IMR-90 (cell line): ENCODE measurements at regions not wholly inside any gene's neighbourhood (a gene's known extent, or its start where the extent isn't known, plus 50 kb on each side); places are given as distances from the start of the nearest gene placed in this dataset.

Experiments used
- ATAC-seq: fragments of 200-7000 bp; cut with Tn5 transposase; 2 replicates; pipeline ENCODE4 v1.9.1; 2020; ENCODE audit warnings: low read depth, mild to moderate bottlenecking, moderate library complexity
- BruUV-seq: library from RNA; stranded (reverse); fragments of 400-500 nt; replicated peaks from 2 replicates; lab custom pipeline; 2021; lab: Mats Ljungman, UMichigan
- CTCF ChIA-PET: fragments of 300-600 bp; formaldehyde crosslinking; extraction: SDS; loops from one replicate; lab custom pipeline; 2021; ENCODE audit warnings: antibody characterized with exemption; lab: Yijun Ruan, JAX
- POLR2A ChIA-PET: fragments of 300-600 bp; sonication (Branson Sonifier 250); formaldehyde crosslinking; loops from one replicate; lab custom pipeline; 2022; ENCODE audit warnings: antibody characterized with exemption; ENCODE audit not compliant: unreplicated experiment; lab: Charles Lee
- DNase-seq: peaks from one replicate; pipeline ENCODE4 v3.0.0; 2013
- H2AFZ ChIP-seq: replicated peaks from 2 replicates; pipeline ENCODE3; 2013; ENCODE audit warnings: low read length, mild to moderate bottlenecking; ENCODE audit not compliant: poor library complexity
- H2AK5ac ChIP-seq: 2 replicates; pipeline ENCODE4 v1.6.1; 2013; ENCODE audit warnings: low read depth, low read length, inconsistent platforms
- H2AK9ac ChIP-seq: replicated peaks from 2 replicates; pipeline ENCODE3; 2013; ENCODE audit warnings: mild to moderate bottlenecking, low read depth, low read length, moderate library complexity; ENCODE audit not compliant: poor library complexity
- H2BK120ac ChIP-seq: 2 replicates; pipeline ENCODE4 v1.6.1; 2013; ENCODE audit warnings: low read depth, low read length, inconsistent platforms
- H2BK15ac ChIP-seq: 3 replicates; pipeline ENCODE4 v1.6.1; 2013; ENCODE audit warnings: low read depth, low read length, inconsistent platforms
- H2BK20ac ChIP-seq: 2 replicates; pipeline ENCODE4 v1.6.1; 2013; ENCODE audit warnings: low read depth, mild to moderate bottlenecking, inconsistent platforms, low read length, moderate library complexity
- H2BK5ac ChIP-seq: 2 replicates; pipeline ENCODE4 v1.6.1; 2013; ENCODE audit warnings: mild to moderate bottlenecking, low read depth, low read length, inconsistent platforms; ENCODE audit not compliant: poor library complexity, severe bottlenecking
- H3K14ac ChIP-seq: replicated peaks from 2 replicates; pipeline ENCODE4 v1.6.1; 2013; ENCODE audit warnings: low read depth, low read length, inconsistent platforms
- H3K18ac ChIP-seq: 2 replicates; pipeline ENCODE4 v1.6.1; 2013; ENCODE audit warnings: low read depth, low read length, control low read depth
- H3K23ac ChIP-seq: 2 replicates; pipeline ENCODE4 v1.6.1; 2013; ENCODE audit warnings: low read depth, low read length, inconsistent platforms
- H3K27ac ChIP-seq: 2 replicates; pipeline ENCODE4 v1.5.1; 2013; ENCODE audit warnings: mild to moderate bottlenecking, control low read depth, low read length; ENCODE audit not compliant: insufficient read depth
- H3K27me3 ChIP-seq: 2 replicates; pipeline ENCODE4 v1.6.1; 2013; ENCODE audit warnings: low read length; ENCODE audit not compliant: control insufficient read depth, insufficient read depth
- H3K36me3 ChIP-seq: 2 replicates; pipeline ENCODE4 v1.6.1; 2013; ENCODE audit warnings: low read length, mixed read lengths; ENCODE audit not compliant: control insufficient read depth, insufficient read depth
- H3K4ac ChIP-seq: 2 replicates; pipeline ENCODE4 v1.6.1; 2013; ENCODE audit warnings: low read depth, low read length, inconsistent platforms
- H3K4me1 ChIP-seq: 2 replicates; pipeline ENCODE4 v1.6.1; 2013; ENCODE audit warnings: low read length, mixed read lengths; ENCODE audit not compliant: control insufficient read depth, insufficient read depth
- H3K4me2 ChIP-seq: 2 replicates; pipeline ENCODE4 v1.6.1; 2013; ENCODE audit warnings: low read depth, mild to moderate bottlenecking, control low read depth, low read length, moderate library complexity
- H3K4me3 ChIP-seq: 2 replicates; pipeline ENCODE4 v1.5.1; 2013; ENCODE audit warnings: low read depth, mild to moderate bottlenecking, control low read depth, low read length, moderate library complexity; ENCODE audit not compliant: insufficient read depth
- H3K56ac ChIP-seq: 2 replicates; pipeline ENCODE4 v1.6.1; 2013; ENCODE audit warnings: low read length, inconsistent platforms; ENCODE audit not compliant: insufficient read depth; ENCODE audit errors: extremely low read depth
- H3K79me1 ChIP-seq, 2 experiments: 2 replicates each; pipeline ENCODE4 v1.6.1; 2013; ENCODE audit warnings: low read length in 2 of 2, inconsistent platforms in 1 of 2, low read depth in 1 of 2
- H3K9ac ChIP-seq: 2 replicates; pipeline ENCODE4 v1.6.1; 2013; ENCODE audit warnings: low read depth, low read length, control low read depth
- H3K9me1 ChIP-seq: 2 replicates; pipeline ENCODE4 v1.6.1; 2013; ENCODE audit warnings: low read length, inconsistent platforms; ENCODE audit not compliant: insufficient read depth
- H3K9me3 ChIP-seq: 2 replicates; pipeline ENCODE4 v1.6.1; 2013; ENCODE audit warnings: low read length; ENCODE audit not compliant: control insufficient read depth, insufficient read depth
- H4K20me1 ChIP-seq: 2 replicates; pipeline ENCODE4 v1.6.1; 2013; ENCODE audit warnings: low read length, inconsistent platforms; ENCODE audit not compliant: insufficient read depth
- H4K5ac ChIP-seq: 2 replicates; pipeline ENCODE4 v1.6.1; 2013; ENCODE audit warnings: mild to moderate bottlenecking, low read depth, low read length, control low read depth
- H4K8ac ChIP-seq, 2 experiments: 2 replicates each; pipeline ENCODE4 v1.6.1; 2013; ENCODE audit warnings: low read depth in 2 of 2, low read length in 2 of 2, control low read depth in 1 of 2, inconsistent platforms in 1 of 2
- H4K91ac ChIP-seq: 2 replicates; pipeline ENCODE4 v1.6.1; 2013; ENCODE audit warnings: low read depth, low read length, inconsistent platforms; ENCODE audit not compliant: insufficient read depth
- MAZ ChIP-seq: IDR thresholded peaks from 2 replicates; pipeline ENCODE4 v1.6.1; 2012; ENCODE audit warnings: low read depth, mild to moderate bottlenecking, low read length, improper control_type of control experiment, moderate library complexity, borderline replicate concordance
- NFE2L2 ChIP-seq: fragments of 150-350 bp; IDR thresholded peaks from 2 replicates; pipeline ENCODE4 v1.6.1; 2016; ENCODE audit warnings: low read depth, mild to moderate bottlenecking, low read length
- RCOR1 ChIP-seq: IDR thresholded peaks from 2 replicates; pipeline ENCODE4 v1.6.1; 2012; ENCODE audit warnings: mild to moderate bottlenecking, low read length, improper control_type of control experiment; ENCODE audit not compliant: insufficient replicate concordance
- WGBS, 2 experiments: methylation state at CpG; one replicate each; pipeline versions ENCODE4 v1.1.5 to v1.1.7; 2013; ENCODE audit warnings: missing lambda C conversion rate in 2 of 2; ENCODE audit not compliant: insufficient read length in 1 of 2; ENCODE audit errors: extremely low coverage in 2 of 2; 5-methylcytosine and 5-hydroxymethylcytosine counted together
- dilution Hi-C: fragments of 300-500 bp; cut with HindIII; formaldehyde crosslinking; loops from one replicate; pipeline ENCODE4 v1.14.3; 2018; ENCODE audit warnings: low sequenced_read_pairs; ENCODE audit not compliant: unreplicated experiment
- in situ Hi-C: fragments of 300-500 bp; cut with MboI; formaldehyde crosslinking; loops from 3 replicates; pipeline ENCODE4 v1.14.3; 2019; ENCODE audit warnings: low sequenced_read_pairs, inconsistent platforms, mixed read lengths
- intact Hi-C: fragments of 100-400 bp; cut with micrococcal nuclease; formaldehyde crosslinking; loops from 2 replicates; pipeline ENCODE4 v1.10.0; 2022
- TF ChIP-seq, protein P1 (sequence below): fragments of 150-350 bp; IDR thresholded peaks from 2 replicates; pipeline ENCODE4 v1.6.1; 2017; ENCODE audit warnings: mild to moderate bottlenecking, antibody characterized with exemption, low read length, low read depth

DNA sequence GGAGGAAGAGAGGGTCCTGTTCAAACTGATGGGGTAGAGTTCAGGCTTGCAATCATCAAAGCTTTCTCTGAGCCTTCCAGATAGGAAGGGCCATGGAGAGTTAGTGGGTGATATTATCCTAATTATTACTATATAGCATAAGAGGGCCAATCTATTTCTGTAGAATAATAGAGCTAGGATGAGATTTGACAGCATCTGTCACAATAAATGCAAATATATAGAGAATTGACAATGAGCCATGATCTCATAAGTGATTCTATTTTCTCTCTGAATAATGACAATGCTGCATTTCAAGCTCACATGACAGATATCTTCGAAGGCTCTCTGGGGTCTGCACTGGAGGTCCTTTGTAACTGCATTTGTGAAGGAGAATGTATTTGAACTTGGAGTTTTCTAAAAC, 521.9 kb upstream of the CELF4 start:
- WGBS, 2 experiments: no CpG with 5 or more reads among the region's 1 CpG
- in situ Hi-C loops: no loop called here
- no peak overlapping the region for H3K27ac ChIP-seq

More for the DNA sequence above, 521.9 kb upstream of the CELF4 start:
- Histone ChIP-seq H2AK9ac (no peak overlapping the region), H3K4me3 (no peak overlapping the region), H3K79me1 (no peaks in the 10 kb centered on the region), H3K9ac (no peak overlapping the region), H3K9me1 (no peaks in the 10 kb centered on the region), H3K36me3 (no peaks in the 10 kb centered on the region), H3K14ac (no peak overlapping the region), H3K4me2 (no peak overlapping the region), H2BK120ac (no peak overlapping the region), H3K27me3 (no peaks in the 10 kb centered on the region), H4K5ac (no peak overlapping the region), H2AK5ac (no peak overlapping the region), H3K4ac (no peak overlapping the region), H4K91ac (no peak overlapping the region), H3K9me3 (peaks cover 3% of the 10 kb centered on the region), H2BK5ac (no peak overlapping the region), H4K8ac (no peak overlapping the region), H2AFZ (no peak overlapping the region), H4K20me1 (no peaks in the 10 kb centered on the region), H3K18ac (no peak overlapping the region), H2BK20ac (no peak overlapping the region), H3K56ac (no peak overlapping the region), H2BK15ac (no peak overlapping the region), H3K23ac (no peak overlapping the region), H3K4me1 (no peaks in the 10 kb centered on the region)
- no peak for DNase-seq
- CTCF ChIA-PET: no interaction called here
- ATAC-seq: no peak
- dilution Hi-C loops (no loop called here), intact Hi-C loops (no loop called here)
- POLR2A ChIA-PET: no interaction called here
- no TSS peak for BruUV-seq
- no peak for TF ChIP-seq RCOR1
- no peak for TF ChIP-seq NFE2L2
- no peak for TF ChIP-seq MAZ
- TF ChIP-seq, protein P1, sequence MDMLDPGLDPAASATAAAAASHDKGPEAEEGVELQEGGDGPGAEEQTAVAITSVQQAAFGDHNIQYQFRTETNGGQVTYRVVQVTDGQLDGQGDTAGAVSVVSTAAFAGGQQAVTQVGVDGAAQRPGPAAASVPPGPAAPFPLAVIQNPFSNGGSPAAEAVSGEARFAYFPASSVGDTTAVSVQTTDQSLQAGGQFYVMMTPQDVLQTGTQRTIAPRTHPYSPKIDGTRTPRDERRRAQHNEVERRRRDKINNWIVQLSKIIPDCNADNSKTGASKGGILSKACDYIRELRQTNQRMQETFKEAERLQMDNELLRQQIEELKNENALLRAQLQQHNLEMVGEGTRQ: no peak
